A549 (cell line): ENCODE measurements at regions not wholly inside any gene's neighbourhood (a gene's known extent, or its start where the extent isn't known, plus 50 kb on each side); places are given as distances from the start of the nearest gene placed in this dataset.

ENCODE experiments used
- ATAC-seq, 2 experiments: fragments of 200-7000 bp in 1 of 2; fragments of >200 bp in 1 of 2; cut with Nextera tagmentation in 1 of 2; cut with Tn5 transposase in 1 of 2; 3 replicates each; pipeline versions ENCODE4 v1.8.0 to v1.9.1; 2018 to 2020; ENCODE audit warnings: mild to moderate bottlenecking in 1 of 2, moderate library complexity in 1 of 2
- CTCF ChIA-PET: fragments of 300-600 bp; sonication (Branson Sonifier 250); formaldehyde crosslinking; extraction: SDS; loops from one replicate; lab custom pipeline; 2021; ENCODE audit warnings: antibody characterized with exemption, inconsistent platforms; lab: Yijun Ruan, JAX
- POLR2A ChIA-PET: fragments of 350-600 bp; formaldehyde crosslinking; extraction: SDS; loops from one replicate; lab custom pipeline; 2021; ENCODE audit warnings: antibody characterized with exemption, inconsistent platforms; lab: Yijun Ruan, JAX
- DNase-seq, 2 experiments: peaks; one replicate each; pipeline versions ENCODE4 v3.0.0 to v3.0.0-alpha.2; 2011 to 2016; ENCODE audit warnings: low read depth in 1 of 2, low spot score in 1 of 2
- FAIRE-seq: peaks from 2 replicates; lab custom pipeline; 2011; peaks lifted over from hg19 to GRCh38; lab: Jason Lieb, UNC
- H3K27ac ChIP-seq, 2 experiments: fragments of >200 bp; sonication (Bioruptor Twin); formaldehyde crosslinking; 3 replicates each; pipeline ENCODE4 v1.5.1; 2016 to 2017
- H3K4me1 ChIP-seq: fragments of >200 bp; sonication (Bioruptor Twin); formaldehyde crosslinking; 3 replicates; pipeline ENCODE4 v1.6.1; 2016
- H3K4me2 ChIP-seq: fragments of >200 bp; sonication (Bioruptor Twin); formaldehyde crosslinking; 3 replicates; pipeline ENCODE4 v1.6.1; 2016
- H3K4me3 ChIP-seq: fragments of >200 bp; sonication (Bioruptor Twin); formaldehyde crosslinking; 3 replicates; pipeline ENCODE4 v1.5.1; 2016
- H3K9me3 ChIP-seq: fragments of >200 bp; sonication (Bioruptor Twin); formaldehyde crosslinking; 3 replicates; pipeline ENCODE4 v1.6.1; 2016
- CEBPB ChIP-seq, 2 experiments: fragments of >200 bp in 1 of 2; sonication (Bioruptor Twin) in 1 of 2; formaldehyde crosslinking in 1 of 2; IDR thresholded peaks; 2 replicates each; pipeline ENCODE4 v1.6.1; 2012 to 2016
- CTCF ChIP-seq: fragments of >200 bp; sonication (Bioruptor Twin); formaldehyde crosslinking; IDR thresholded peaks from 3 replicates; pipeline ENCODE4 v1.5.1; 2016
- EHF ChIP-seq: fragments of 250-450 bp; sonication (Bioruptor Pico); IDR thresholded peaks from 2 replicates; pipeline ENCODE4 v1.5.0; 2020; ENCODE audit warnings: mild to moderate bottlenecking
- EHMT2 ChIP-seq: fragments of 200-600 bp; sonication (generic); IDR thresholded peaks from 2 replicates; pipeline ENCODE4 v1.6.1; 2016; ENCODE audit warnings: antibody characterized with exemption, low read depth, mild to moderate bottlenecking, moderate library complexity
- GATA3 ChIP-seq: IDR thresholded peaks from 2 replicates; pipeline ENCODE4 v1.6.1; 2012; ENCODE audit warnings: borderline replicate concordance
- HDAC2 ChIP-seq: fragments of 200-600 bp; sonication (generic); IDR thresholded peaks from 2 replicates; pipeline ENCODE4 v1.6.1; 2016
- HES2 ChIP-seq: fragments of >200 bp; sonication (Bioruptor Twin); formaldehyde crosslinking; IDR thresholded peaks from 2 replicates; pipeline ENCODE4 v1.6.1; 2016
- KDM1A ChIP-seq: fragments of 200-600 bp; sonication (generic); IDR thresholded peaks from 2 replicates; pipeline ENCODE4 v1.6.1; 2016; ENCODE audit warnings: low read depth, mild to moderate bottlenecking
- MAFK ChIP-seq: fragments of 450-650 bp; IDR thresholded peaks from 2 replicates; pipeline ENCODE4 v1.6.1; 2014; ENCODE audit not compliant: partially characterized antibody
- MAZ ChIP-seq: fragments of 150-350 bp; IDR thresholded peaks from 2 replicates; pipeline ENCODE4 v1.6.1; 2014; ENCODE audit warnings: antibody characterized with exemption, low read depth, low read length, borderline replicate concordance
- NPAS2 ChIP-seq: fragments of 250-450 bp; sonication (Bioruptor Pico); IDR thresholded peaks from 2 replicates; pipeline ENCODE4 v1.8.0; 2022; ENCODE audit warnings: mild to moderate bottlenecking, moderate library complexity, borderline replicate concordance
- PHF8 ChIP-seq: fragments of 200-600 bp; sonication (generic); IDR thresholded peaks from 2 replicates; pipeline ENCODE4 v1.6.1; 2016; ENCODE audit warnings: low read depth, mild to moderate bottlenecking, antibody characterized with exemption, moderate library complexity, borderline replicate concordance
- RARB ChIP-seq: fragments of 250-450 bp; sonication (Bioruptor Pico); IDR thresholded peaks from 2 replicates; pipeline ENCODE4 v1.8.0; 2021; ENCODE audit warnings: mild to moderate bottlenecking, moderate library complexity
- RCOR1 ChIP-seq: fragments of 150-350 bp; IDR thresholded peaks from 2 replicates; pipeline ENCODE4 v1.6.1; 2014; ENCODE audit warnings: antibody characterized with exemption, low read length, low read depth
- REST ChIP-seq: fragments of 200-600 bp; sonication (generic); IDR thresholded peaks from 2 replicates; pipeline ENCODE4 v1.6.1; 2016; ENCODE audit warnings: antibody characterized with exemption, mild to moderate bottlenecking, moderate library complexity
- RFX5 ChIP-seq: fragments of 450-650 bp; IDR thresholded peaks from 2 replicates; pipeline ENCODE4 v1.7.1; 2014; ENCODE audit warnings: antibody characterized with exemption, mild to moderate bottlenecking, moderate library complexity
- RNF2 ChIP-seq: fragments of 200-600 bp; sonication (generic); IDR thresholded peaks from 2 replicates; pipeline ENCODE4 v1.6.1; 2016; ENCODE audit warnings: low read depth, mild to moderate bottlenecking, antibody characterized with exemption, moderate library complexity, borderline replicate concordance
- SREBF2 ChIP-seq: fragments of 450-650 bp; IDR thresholded peaks from 2 replicates; pipeline ENCODE4 v1.6.1; 2014; ENCODE audit warnings: mild to moderate bottlenecking, moderate library complexity
- ZC3H11A ChIP-seq: fragments of 450-650 bp; IDR thresholded peaks from 2 replicates; pipeline ENCODE4 v1.6.1; 2014; ENCODE audit warnings: antibody characterized with exemption, mild to moderate bottlenecking
- ZSCAN20 ChIP-seq: fragments of 250-450 bp; sonication (Bioruptor Pico); IDR thresholded peaks from 2 replicates; pipeline ENCODE4 v1.8.0; 2022; ENCODE audit warnings: mild to moderate bottlenecking, moderate library complexity
- WGBS: methylation state at CpG from one replicate; pipeline ENCODE4 v1.1.6; 2017; ENCODE audit errors: missing lambda C conversion rate; 5-methylcytosine and 5-hydroxymethylcytosine counted together
- TF ChIP-seq, protein P1 (sequence below): fragments of 150-350 bp; IDR thresholded peaks from 2 replicates; pipeline ENCODE4 v1.6.1; 2014; ENCODE audit warnings: low read depth, mild to moderate bottlenecking, low read length
- TF ChIP-seq, protein P2 (sequence below): fragments of >200 bp; sonication (Bioruptor Twin); formaldehyde crosslinking; IDR thresholded peaks from 3 replicates; pipeline ENCODE4 v1.6.1; 2016
- TF ChIP-seq, protein P3 (sequence below): fragments of 250-450 bp; sonication (Bioruptor Pico); IDR thresholded peaks from 2 replicates; pipeline ENCODE4 v1.5.0; 2021; ENCODE audit warnings: mild to moderate bottlenecking, moderate library complexity, borderline replicate concordance

DNA sequence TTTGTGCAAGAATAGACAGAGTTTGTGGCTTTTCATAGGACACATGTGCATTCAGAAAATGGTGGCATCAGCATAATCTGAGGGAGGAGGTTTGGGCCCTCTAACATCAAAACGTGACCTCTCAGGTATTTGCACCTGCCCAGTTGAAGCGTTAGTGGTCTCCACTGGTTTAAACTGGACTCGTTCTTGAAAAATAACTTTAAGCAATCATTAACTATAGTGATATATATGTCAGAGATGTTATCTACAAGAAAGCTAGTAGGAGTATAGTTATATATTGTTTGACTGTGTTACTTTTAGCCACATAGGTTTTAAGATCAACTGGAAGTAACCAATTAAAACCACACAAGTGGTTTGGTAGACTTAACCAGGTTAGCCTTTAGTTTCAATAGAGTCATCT is 607.4 kb downstream of the MAFB start:
- 0% methylated on average over 3 of the region's 3 CpGs for WGBS
- H3K4me3 ChIP-seq, result no peak overlapping the region
- CTCF ChIA-PET, result interaction anchor here (0.5 kb wide), 1 partner anchor 47 kb away, joined by 3 read pairs; no protein-coding TSS in a partner anchor
- no peaks in the 10 kb centered on the region for H3K9me3 ChIP-seq
- DNase-seq, result no peak
- no peak for FAIRE-seq
- H3K27ac ChIP-seq, result no peak overlapping the region
- H3K4me1 ChIP-seq, result no peaks in the 10 kb centered on the region
- POLR2A ChIA-PET, result no interaction called here
- no peak for ATAC-seq
- H3K4me2 ChIP-seq, result no peak overlapping the region
- TF ChIP-seq RCOR1 (no peak), SREBF2 (no peak), KDM1A (no peak), MAFK (peak; percentile 31), MAZ (no peak), EHF (CRISPR knock-in tag) (no peak), RFX5 (no peak)
- TF ChIP-seq, all 56 proteins: peak for 1

DNA sequence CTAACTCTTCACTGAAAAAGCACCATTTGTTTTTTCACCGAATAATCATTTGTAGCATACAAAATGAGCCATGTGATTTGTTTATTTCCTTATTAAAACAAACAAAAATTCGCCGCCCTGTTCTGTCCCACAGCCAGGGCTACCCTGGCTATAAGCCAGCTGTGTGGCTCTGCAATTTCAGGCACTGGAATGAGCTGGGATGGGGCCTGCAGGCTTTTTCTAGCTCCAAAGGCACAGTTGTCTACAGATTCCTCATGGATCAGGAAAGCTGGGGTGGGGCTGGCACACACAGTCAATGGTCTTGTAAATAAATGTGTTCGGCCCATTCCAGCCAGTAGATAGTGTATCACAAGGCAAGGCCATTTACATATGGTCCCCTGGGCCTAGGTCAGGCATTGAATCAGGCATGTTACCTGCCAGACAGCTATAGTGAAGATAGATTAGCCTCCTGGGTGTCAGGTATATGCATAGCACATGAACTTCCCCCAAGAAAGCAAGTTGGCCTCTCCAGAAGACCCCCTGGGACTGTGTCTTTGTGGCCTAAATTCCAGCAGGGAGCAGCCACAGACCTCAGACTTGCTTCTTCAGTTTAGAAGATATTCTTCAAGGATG is 608.9 kb downstream of the MAFB start:
- POLR2A ChIA-PET, result no interaction called here

More for the DNA sequence above, 608.9 kb downstream of the MAFB start:
- Histone ChIP-seq H3K4me2 (no peak overlapping the region), H3K9me3 (no peaks in the 10 kb centered on the region), H3K4me1 (no peaks in the 10 kb centered on the region), H3K27ac (no peak overlapping the region), H3K4me3 (no peak overlapping the region)
- 0% methylated on average over 4 of the region's 4 CpGs for WGBS
- CTCF ChIA-PET, result no interaction called here
- DNase-seq (no peak), ATAC-seq (no peak), FAIRE-seq (no peak)
- TF ChIP-seq RNF2 (no peak), RARB (CRISPR knock-in tag) (no peak), EHMT2 (no peak), CTCF (no peak), CEBPB (IDR thresholded peaks at IDR 0.05) (no peak), PHF8 (no peak), MAZ (no peak), GATA3 (no peak), NPAS2 (CRISPR knock-in tag) (no peak), ZC3H11A (no peak), ZSCAN20 (CRISPR knock-in tag) (no peak), HES2 (no peak), REST (no peak), HDAC2 (no peak)
- TF ChIP-seq, protein P1, sequence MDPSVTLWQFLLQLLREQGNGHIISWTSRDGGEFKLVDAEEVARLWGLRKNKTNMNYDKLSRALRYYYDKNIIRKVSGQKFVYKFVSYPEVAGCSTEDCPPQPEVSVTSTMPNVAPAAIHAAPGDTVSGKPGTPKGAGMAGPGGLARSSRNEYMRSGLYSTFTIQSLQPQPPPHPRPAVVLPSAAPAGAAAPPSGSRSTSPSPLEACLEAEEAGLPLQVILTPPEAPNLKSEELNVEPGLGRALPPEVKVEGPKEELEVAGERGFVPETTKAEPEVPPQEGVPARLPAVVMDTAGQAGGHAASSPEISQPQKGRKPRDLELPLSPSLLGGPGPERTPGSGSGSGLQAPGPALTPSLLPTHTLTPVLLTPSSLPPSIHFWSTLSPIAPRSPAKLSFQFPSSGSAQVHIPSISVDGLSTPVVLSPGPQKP, result no peak
- TF ChIP-seq, protein P2, sequence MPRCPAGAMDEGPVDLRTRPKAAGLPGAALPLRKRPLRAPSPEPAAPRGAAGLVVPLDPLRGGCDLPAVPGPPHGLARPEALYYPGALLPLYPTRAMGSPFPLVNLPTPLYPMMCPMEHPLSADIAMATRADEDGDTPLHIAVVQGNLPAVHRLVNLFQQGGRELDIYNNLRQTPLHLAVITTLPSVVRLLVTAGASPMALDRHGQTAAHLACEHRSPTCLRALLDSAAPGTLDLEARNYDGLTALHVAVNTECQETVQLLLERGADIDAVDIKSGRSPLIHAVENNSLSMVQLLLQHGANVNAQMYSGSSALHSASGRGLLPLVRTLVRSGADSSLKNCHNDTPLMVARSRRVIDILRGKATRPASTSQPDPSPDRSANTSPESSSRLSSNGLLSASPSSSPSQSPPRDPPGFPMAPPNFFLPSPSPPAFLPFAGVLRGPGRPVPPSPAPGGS, result no peak
- TF ChIP-seq, protein P3, sequence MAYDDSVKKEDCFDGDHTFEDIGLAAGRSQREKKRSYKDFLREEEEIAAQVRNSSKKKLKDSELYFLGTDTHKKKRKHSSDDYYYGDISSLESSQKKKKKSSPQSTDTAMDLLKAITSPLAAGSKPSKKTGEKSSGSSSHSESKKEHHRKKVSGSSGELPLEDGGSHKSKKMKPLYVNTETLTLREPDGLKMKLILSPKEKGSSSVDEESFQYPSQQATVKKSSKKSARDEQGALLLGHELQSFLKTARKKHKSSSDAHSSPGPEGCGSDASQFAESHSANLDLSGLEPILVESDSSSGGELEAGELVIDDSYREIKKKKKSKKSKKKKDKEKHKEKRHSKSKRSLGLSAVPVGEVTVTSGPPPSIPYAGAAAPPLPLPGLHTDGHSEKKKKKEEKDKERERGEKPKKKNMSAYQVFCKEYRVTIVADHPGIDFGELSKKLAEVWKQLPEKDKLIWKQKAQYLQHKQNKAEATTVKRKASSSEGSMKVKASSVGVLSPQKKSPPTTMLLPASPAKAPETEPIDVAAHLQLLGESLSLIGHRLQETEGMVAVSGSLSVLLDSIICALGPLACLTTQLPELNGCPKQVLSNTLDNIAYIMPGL (CRISPR knock-in tag), result no peak
